K562 (cell line): ENCODE measurements at regions not wholly inside any gene's neighbourhood (a gene's known extent, or its start where the extent isn't known, plus 50 kb on each side); places are given as distances from the start of the nearest gene placed in this dataset.

ENCODE experiments used
- ADNP ChIP-seq: fragments of 200-800 bp; sonication (Bioruptor generic); IDR thresholded peaks from 2 replicates; pipeline ENCODE4 v1.6.1; 2016; ENCODE audit warnings: missing genetic modification characterization, missing compliant biosample characterization
- CHCHD3 ChIP-seq: fragments of 250-450 bp; sonication (Bioruptor Pico); IDR thresholded peaks from 2 replicates; pipeline ENCODE4 v2.1.2; 2022; ENCODE audit warnings: mild to moderate bottlenecking
- NFIX ChIP-seq: fragments of 250-450 bp; sonication (Bioruptor Pico); IDR thresholded peaks from 2 replicates; pipeline ENCODE4 v1.4.0; 2020; ENCODE audit warnings: low read depth, mild to moderate bottlenecking, moderate library complexity
- PHF21A ChIP-seq: fragments of 450-650 bp; IDR thresholded peaks from 2 replicates; pipeline ENCODE4 v1.6.1; 2017; ENCODE audit warnings: low read depth, borderline replicate concordance
- ZFP30 ChIP-seq: fragments of 250-450 bp; sonication (Bioruptor Pico); IDR thresholded peaks from 2 replicates; pipeline ENCODE4 v1.8.0; 2022; ENCODE audit warnings: moderate library complexity, mild to moderate bottlenecking, inconsistent platforms, borderline replicate concordance
- ZNF316 ChIP-seq: fragments of 450-650 bp; IDR thresholded peaks from 2 replicates; pipeline ENCODE4 v1.6.1; 2016
- ZNF395 ChIP-seq: fragments of 200-800 bp; sonication (Bioruptor generic); IDR thresholded peaks from 2 replicates; pipeline ENCODE4 v1.6.1; 2017; ENCODE audit warnings: missing genetic modification characterization, missing compliant biosample characterization
- TF ChIP-seq, protein P1 (sequence below): fragments of 250-450 bp; sonication (Bioruptor Pico); IDR thresholded peaks from 2 replicates; pipeline ENCODE4 v1.4.0; 2020
- TF ChIP-seq, protein P2 (sequence below): sonication (generic); formaldehyde crosslinking; IDR thresholded peaks from 2 replicates; pipeline ENCODE4 v1.8.0; 2022; ENCODE audit warnings: missing genetic modification reagents, mild to moderate bottlenecking, borderline replicate concordance

DNA sequence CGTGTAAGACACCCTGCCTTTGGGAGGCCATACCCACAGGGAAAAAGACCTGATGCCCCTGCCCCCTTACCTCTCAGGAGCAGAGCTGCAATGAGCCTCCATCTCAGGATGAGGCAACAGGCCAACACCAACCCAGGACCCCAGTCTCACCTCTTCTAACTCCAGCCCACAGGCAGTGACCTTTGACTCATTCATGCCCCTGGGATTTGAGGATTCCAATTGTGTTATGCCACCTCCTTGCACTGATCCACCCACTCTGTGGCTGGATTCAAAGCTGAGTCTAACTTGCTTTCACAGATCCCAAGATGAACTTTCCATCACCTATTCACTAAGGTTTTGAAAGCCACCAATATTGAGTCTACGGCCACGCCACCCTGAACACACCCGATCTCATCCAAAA lies 64.7 kb downstream of the MINAR1 start (continued):
- TF ChIP-seq NFIX (CRISPR knock-in tag) (no peak), CHCHD3 (CRISPR knock-in tag) (no peak), ADNP (tag) (no peak), PHF21A (no peak), ZNF395 (CRISPR knock-in tag) (no peak), ZNF316 (no peak), ZFP30 (no peak)
- TF ChIP-seq, protein P1, sequence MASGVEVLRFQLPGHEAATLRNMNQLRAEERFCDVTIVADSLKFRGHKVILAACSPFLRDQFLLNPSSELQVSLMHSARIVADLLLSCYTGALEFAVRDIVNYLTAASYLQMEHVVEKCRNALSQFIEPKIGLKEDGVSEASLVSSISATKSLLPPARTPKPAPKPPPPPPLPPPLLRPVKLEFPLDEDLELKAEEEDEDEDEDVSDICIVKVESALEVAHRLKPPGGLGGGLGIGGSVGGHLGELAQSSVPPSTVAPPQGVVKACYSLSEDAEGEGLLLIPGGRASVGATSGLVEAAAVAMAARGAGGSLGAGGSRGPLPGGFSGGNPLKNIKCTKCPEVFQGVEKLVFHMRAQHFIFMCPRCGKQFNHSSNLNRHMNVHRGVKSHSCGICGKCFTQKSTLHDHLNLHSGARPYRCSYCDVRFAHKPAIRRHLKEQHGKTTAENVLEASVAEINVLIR (CRISPR knock-in tag): no peak
- TF ChIP-seq, protein P2, sequence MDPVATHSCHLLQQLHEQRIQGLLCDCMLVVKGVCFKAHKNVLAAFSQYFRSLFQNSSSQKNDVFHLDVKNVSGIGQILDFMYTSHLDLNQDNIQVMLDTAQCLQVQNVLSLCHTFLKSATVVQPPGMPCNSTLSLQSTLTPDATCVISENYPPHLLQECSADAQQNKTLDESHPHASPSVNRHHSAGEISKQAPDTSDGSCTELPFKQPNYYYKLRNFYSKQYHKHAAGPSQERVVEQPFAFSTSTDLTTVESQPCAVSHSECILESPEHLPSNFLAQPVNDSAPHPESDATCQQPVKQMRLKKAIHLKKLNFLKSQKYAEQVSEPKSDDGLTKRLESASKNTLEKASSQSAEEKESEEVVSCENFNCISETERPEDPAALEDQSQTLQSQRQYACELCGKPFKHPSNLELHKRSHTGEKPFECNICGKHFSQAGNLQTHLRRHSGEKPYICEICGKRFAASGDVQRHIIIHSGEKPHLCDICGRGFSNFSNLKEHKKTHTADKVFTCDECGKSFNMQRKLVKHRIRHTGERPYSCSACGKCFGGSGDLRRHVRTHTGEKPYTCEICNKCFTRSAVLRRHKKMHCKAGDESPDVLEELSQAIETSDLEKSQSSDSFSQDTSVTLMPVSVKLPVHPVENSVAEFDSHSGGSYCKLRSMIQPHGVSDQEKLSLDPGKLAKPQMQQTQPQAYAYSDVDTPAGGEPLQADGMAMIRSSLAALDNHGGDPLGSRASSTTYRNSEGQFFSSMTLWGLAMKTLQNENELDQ (CRISPR knock-in tag): no peak
